NT2/D1 (cell line): ENCODE measurements at regions not wholly inside any gene's neighbourhood (a gene's known extent, or its start where the extent isn't known, plus 50 kb on each side); places are given as distances from the start of the nearest gene placed in this dataset.
A peak's percentile ranks its signal among the peaks of the same experiment; 100 is the strongest.

ENCODE experiments used
- DNase-seq: peaks from one replicate; pipeline ENCODE4 v3.0.0-alpha.2; 2011; ENCODE audit warnings: low read depth, low spot score
- H3K27me3 ChIP-seq: 2 replicates; pipeline ENCODE4 v1.6.0; 2011; ENCODE audit warnings: mild to moderate bottlenecking; ENCODE audit not compliant: insufficient read length, insufficient read depth
- H3K36me3 ChIP-seq: 2 replicates; pipeline ENCODE4 v1.6.1; 2011; ENCODE audit warnings: mild to moderate bottlenecking, low read length, mixed read lengths; ENCODE audit not compliant: insufficient read depth, insufficient read length
- H3K4me1 ChIP-seq: 2 replicates; pipeline ENCODE4 v1.5.1; 2011; ENCODE audit not compliant: insufficient read depth, insufficient read length
- H3K4me3 ChIP-seq: 2 replicates; pipeline ENCODE4 v1.5.1; 2011; ENCODE audit warnings: low read depth; ENCODE audit not compliant: insufficient read length
- H3K9ac ChIP-seq: 2 replicates; pipeline ENCODE4 v1.6.0; 2011; ENCODE audit warnings: low read depth; ENCODE audit not compliant: insufficient read length
- H3K9me3 ChIP-seq: 2 replicates; pipeline ENCODE4 v1.5.1; 2011; ENCODE audit warnings: mild to moderate bottlenecking, low read length; ENCODE audit not compliant: insufficient read depth
- SUZ12 ChIP-seq: IDR thresholded peaks from 2 replicates; pipeline ENCODE4 v1.6.1; 2011; ENCODE audit not compliant: insufficient read length, insufficient read depth; ENCODE audit errors: extremely low read depth
- YY1 ChIP-seq: IDR thresholded peaks from 2 replicates; pipeline ENCODE4 v1.6.1; 2011; ENCODE audit not compliant: insufficient read length, insufficient read depth
- ZNF274 ChIP-seq: IDR thresholded peaks from 2 replicates; pipeline ENCODE4 v1.6.1; 2011; ENCODE audit warnings: mild to moderate bottlenecking, low read depth, low read length

GRCh38 chr13:106814463-106814862, 246.5 kb upstream of the ARGLU1 start:
- no peak for DNase-seq
- H3K4me3 ChIP-seq, result no peak overlapping the region
- H3K4me1 ChIP-seq, result no peaks in the 10 kb centered on the region
- no peaks in the 10 kb centered on the region for H3K36me3 ChIP-seq
- no peaks in the 10 kb centered on the region for H3K9me3 ChIP-seq
- H3K27me3 ChIP-seq, result no peaks in the 10 kb centered on the region
- TF ChIP-seq SUZ12 (no peak), ZNF274 (no peak), YY1 (no peak)
- H3K9ac ChIP-seq, result no peak overlapping the region

GRCh38 chr13:106810069-106810468, 242.1 kb upstream of the ARGLU1 start:
- H3K9ac ChIP-seq, result no peak overlapping the region
- no peak for TF ChIP-seq SUZ12
- TF ChIP-seq ZNF274, result no peak
- TF ChIP-seq YY1, result no peak

GRCh38 chr13:106804991-106805390, 237.1 kb upstream of the ARGLU1 start:
- TF ChIP-seq ZNF274, result no peak
- no peak for TF ChIP-seq SUZ12
- TF ChIP-seq YY1, result no peak
- no peaks in the 10 kb centered on the region for H3K27me3 ChIP-seq
- H3K4me1 ChIP-seq, result peaks cover 2% of the 10 kb centered on the region
- H3K9me3 ChIP-seq, result no peaks in the 10 kb centered on the region
- H3K36me3 ChIP-seq, result no peaks in the 10 kb centered on the region
- DNase-seq, result no peak
- no peak overlapping the region for H3K4me3 ChIP-seq
- H3K9ac ChIP-seq, result no peak overlapping the region

More at GRCh38 chr13:106810069-106810468, 242.1 kb upstream of the ARGLU1 start:
- DNase-seq, result no peak
- no peaks in the 10 kb centered on the region for H3K4me1 ChIP-seq
- no peaks in the 10 kb centered on the region for H3K9me3 ChIP-seq
- H3K4me3 ChIP-seq, result no peak overlapping the region
- H3K36me3 ChIP-seq, result no peaks in the 10 kb centered on the region
- H3K27me3 ChIP-seq, result no peaks in the 10 kb centered on the region

- H3K4me3 ChIP-seq, result no peak overlapping the region
- no peak for TF ChIP-seq ZNF274
- no peak for TF ChIP-seq SUZ12
- TF ChIP-seq YY1, result no peak
- no peak for DNase-seq
- H3K9me3 ChIP-seq, result no peaks in the 10 kb centered on the region
- H3K4me1 ChIP-seq, result peaks cover 2% of the 10 kb centered on the region
- H3K27me3 ChIP-seq, result peaks cover 12% of the 10 kb centered on the region
- H3K36me3 ChIP-seq, result no peaks in the 10 kb centered on the region
- H3K9ac ChIP-seq, result no peak overlapping the region
Measured at GRCh38 chr13:106802917-106803316, 235.0 kb upstream of the ARGLU1 start.

- no peaks in the 10 kb centered on the region for H3K9me3 ChIP-seq
- peaks cover 2% of the 10 kb centered on the region for H3K4me1 ChIP-seq
- peaks cover 12% of the 10 kb centered on the region for H3K27me3 ChIP-seq
- no peak overlapping the region for H3K4me3 ChIP-seq
- H3K9ac ChIP-seq, result no peak overlapping the region
- no peak for TF ChIP-seq YY1
- no peak for TF ChIP-seq ZNF274
- TF ChIP-seq SUZ12, result no peak
- no peak for DNase-seq
- no peaks in the 10 kb centered on the region for H3K36me3 ChIP-seq
Measured at GRCh38 chr13:106799781-106800335, 231.9 kb upstream of the ARGLU1 start.

- H3K9ac ChIP-seq, result no peak overlapping the region
- DNase-seq, result no peak
- no peak overlapping the region for H3K4me3 ChIP-seq
- TF ChIP-seq SUZ12, result no peak
- no peaks in the 10 kb centered on the region for H3K4me1 ChIP-seq
- no peaks in the 10 kb centered on the region for H3K9me3 ChIP-seq
- H3K27me3 ChIP-seq, result peaks cover 12% of the 10 kb centered on the region
- H3K36me3 ChIP-seq, result no peaks in the 10 kb centered on the region
Measured at GRCh38 chr13:106797081-106797640, 229.2 kb upstream of the ARGLU1 start.

GRCh38 chr13:106796280-106797047, 228.5 kb upstream of the ARGLU1 start:
- peaks cover 12% of the 10 kb centered on the region for H3K27me3 ChIP-seq
- TF ChIP-seq ZNF274, result no peak
- H3K9ac ChIP-seq, result no peak overlapping the region
- no peak overlapping the region for H3K4me3 ChIP-seq
- H3K9me3 ChIP-seq, result no peaks in the 10 kb centered on the region
- peak; percentile 79 for DNase-seq
- H3K4me1 ChIP-seq, result no peaks in the 10 kb centered on the region
- H3K36me3 ChIP-seq, result no peaks in the 10 kb centered on the region
